Heart left ventricle (tissue), 13 donors: ENCODE measurements at regions not wholly inside any gene's neighbourhood (a gene's known extent, or its start where the extent isn't known, plus 50 kb on each side); places are given as distances from the start of the nearest gene placed in this dataset.

Experiments used
- POLR2A ChIP-seq, 2 donors: fragments of 450-650 bp; IDR thresholded peaks; one replicate each; pipeline ENCODE4 v1.6.1; 2017; ENCODE audit warnings: antibody characterized with exemption in 2 of 2, mild to moderate bottlenecking in 2 of 2, moderate library complexity in 2 of 2
- TF ChIP-seq, protein P1 (sequence below), 12 donors: fragments of 200-600 bp; sonication (generic) in 4 of 12; IDR thresholded peaks; one replicate each; pipeline versions ENCODE4 v1.5.0 to v1.8.0; 2018 to 2022; ENCODE audit warnings: antibody characterized with exemption in 12 of 12, mild to moderate bottlenecking in 5 of 12
- donor health status: ischemic (EF 13 %, LVEDD 7.1; RV severe dilation, severe dysfunction).
- donor health status: DM: no; HTN: yes; CAD: no.
- donor health status: DM: no; HTN: no; CAD: no.
- donor health status: ischemic (EF 25% LVEDD 6.9; RV normal size, moderate dysfunction).
- donor health status: ischemic (EF 25% LVEDD 5.7; RV mildly dilated, moderate dysfunction).
- donor health status: ischemic (EF 35%, LVEDD 5.7; RV mildly dilated, moderate dysfunction).
- donor health status: nonischemic (EF 11% LVEDD 7.7; RV severe dilation, severe dysfunction).
- donor health status: DM: yes; HTN: yes; CAD: no.
- donor health status: PGD.
- donor health status: ischemic (EF 29% LVEDD 5.4; RV normal size, mild dysfunction).
- donor health status: nonischemic (EF 23%, LVEDD 6.1; RV moderate dilation, normal function).

DNA sequence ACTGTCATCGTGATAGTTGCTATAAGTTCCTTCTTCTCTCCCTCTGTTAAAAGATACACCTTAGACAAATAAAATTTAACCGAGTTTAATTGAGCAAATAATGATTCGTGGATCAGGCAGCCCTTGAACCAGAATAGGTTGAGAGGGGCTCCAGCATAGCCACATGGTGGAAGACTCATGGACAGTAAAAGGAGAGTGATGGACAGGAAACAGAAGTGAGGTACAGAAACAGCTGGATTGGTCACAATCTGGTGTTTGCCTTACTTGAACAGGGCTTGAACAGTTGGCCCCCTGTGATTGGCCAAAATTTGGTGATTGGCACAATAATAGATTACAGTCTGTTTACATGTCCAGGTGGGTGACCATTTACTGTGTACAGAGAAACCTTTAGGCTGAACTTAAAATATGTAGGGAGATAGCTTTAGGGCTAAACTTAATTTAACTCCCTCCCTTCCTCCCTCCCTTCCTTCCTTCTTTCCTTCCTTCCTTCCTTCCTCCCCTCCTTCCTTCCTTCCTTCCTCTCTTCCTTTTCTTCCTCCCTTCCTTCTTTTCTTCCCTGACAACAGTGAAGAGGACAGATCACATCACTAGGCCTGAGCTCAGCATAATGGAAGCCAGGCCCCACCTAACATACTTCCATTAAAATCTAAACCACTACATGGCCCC lies 531.8 kb upstream of the JARID2 start:
- TF ChIP-seq POLR2A (IDR thresholded peaks at IDR 0.05), result no peak
- TF ChIP-seq, protein P1, sequence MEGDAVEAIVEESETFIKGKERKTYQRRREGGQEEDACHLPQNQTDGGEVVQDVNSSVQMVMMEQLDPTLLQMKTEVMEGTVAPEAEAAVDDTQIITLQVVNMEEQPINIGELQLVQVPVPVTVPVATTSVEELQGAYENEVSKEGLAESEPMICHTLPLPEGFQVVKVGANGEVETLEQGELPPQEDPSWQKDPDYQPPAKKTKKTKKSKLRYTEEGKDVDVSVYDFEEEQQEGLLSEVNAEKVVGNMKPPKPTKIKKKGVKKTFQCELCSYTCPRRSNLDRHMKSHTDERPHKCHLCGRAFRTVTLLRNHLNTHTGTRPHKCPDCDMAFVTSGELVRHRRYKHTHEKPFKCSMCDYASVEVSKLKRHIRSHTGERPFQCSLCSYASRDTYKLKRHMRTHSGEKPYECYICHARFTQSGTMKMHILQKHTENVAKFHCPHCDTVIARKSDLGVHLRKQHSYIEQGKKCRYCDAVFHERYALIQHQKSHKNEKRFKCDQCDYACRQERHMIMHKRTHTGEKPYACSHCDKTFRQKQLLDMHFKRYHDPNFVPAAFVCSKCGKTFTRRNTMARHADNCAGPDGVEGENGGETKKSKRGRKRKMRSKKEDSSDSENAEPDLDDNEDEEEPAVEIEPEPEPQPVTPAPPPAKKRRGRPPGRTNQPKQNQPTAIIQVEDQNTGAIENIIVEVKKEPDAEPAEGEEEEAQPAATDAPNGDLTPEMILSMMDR (IDR thresholded peaks at IDR 0.05), result no peak
